ENCODE measurements at regions not wholly inside any gene's neighbourhood (a gene's known extent, or its start where the extent isn't known, plus 50 kb on each side); places are given as distances from the start of the nearest gene placed in this dataset.

GRCh38 chr16:76199681-76200220, 77.5 kb upstream of the CNTNAP4 start:
- TF ChIP-seq CTCF (IDR thresholded peaks at IDR 0.05): no peak
- TF ChIP-seq EZH2 (IDR thresholded peaks at IDR 0.05; ENCODE audit: borderline replicate concordance, insufficient read depth, low read depth, low read length, poor library complexity, severe bottlenecking): no peak

All from B cell (primary cell).